Ishikawa (cell line): ENCODE measurements at regions not wholly inside any gene's neighbourhood (a gene's known extent, or its start where the extent isn't known, plus 50 kb on each side); places are given as distances from the start of the nearest gene placed in this dataset.

ENCODE experiments used
- CREB1 ChIP-seq: IDR thresholded peaks from 2 replicates; pipeline ENCODE4 v1.6.1; 2012; ENCODE audit warnings: low read depth
- EP300 ChIP-seq: IDR thresholded peaks from 2 replicates; pipeline ENCODE4 v1.6.1; 2012; ENCODE audit warnings: borderline replicate concordance
- FOXM1 ChIP-seq: IDR thresholded peaks from 2 replicates; pipeline ENCODE4 v1.6.1; 2012; ENCODE audit warnings: low read depth, borderline replicate concordance
- MAX ChIP-seq: IDR thresholded peaks from 2 replicates; pipeline ENCODE4 v1.6.1; 2012
- RAD21 ChIP-seq: IDR thresholded peaks from 2 replicates; pipeline ENCODE4 v1.6.1; 2012; ENCODE audit warnings: low read depth
- REST ChIP-seq: IDR thresholded peaks from 2 replicates; pipeline ENCODE4 v1.6.1; 2012; ENCODE audit warnings: low read depth, mild to moderate bottlenecking
- TF ChIP-seq, protein P1 (sequence below): IDR thresholded peaks from 2 replicates; pipeline ENCODE4 v1.6.1; 2012

- TF ChIP-seq MAX (no peak), EP300 (no peak), REST (no peak), RAD21 (no peak), FOXM1 (no peak), CREB1 (no peak)
- TF ChIP-seq, protein P1, sequence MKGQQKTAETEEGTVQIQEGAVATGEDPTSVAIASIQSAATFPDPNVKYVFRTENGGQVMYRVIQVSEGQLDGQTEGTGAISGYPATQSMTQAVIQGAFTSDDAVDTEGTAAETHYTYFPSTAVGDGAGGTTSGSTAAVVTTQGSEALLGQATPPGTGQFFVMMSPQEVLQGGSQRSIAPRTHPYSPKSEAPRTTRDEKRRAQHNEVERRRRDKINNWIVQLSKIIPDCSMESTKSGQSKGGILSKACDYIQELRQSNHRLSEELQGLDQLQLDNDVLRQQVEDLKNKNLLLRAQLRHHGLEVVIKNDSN = no peak
Observed at GRCh38 chr9:27835286-27835685, 262.0 kb upstream of the C9orf72 start.
